ENCODE measurements at regions not wholly inside any gene's neighbourhood (a gene's known extent, or its start where the extent isn't known, plus 50 kb on each side); places are given as distances from the start of the nearest gene placed in this dataset.
"Not testable (repeated sequence)": the region's sequence is repeated elsewhere in the genome, so short reads cannot be mapped to it uniquely, and the experiment has no call there.

DNA sequence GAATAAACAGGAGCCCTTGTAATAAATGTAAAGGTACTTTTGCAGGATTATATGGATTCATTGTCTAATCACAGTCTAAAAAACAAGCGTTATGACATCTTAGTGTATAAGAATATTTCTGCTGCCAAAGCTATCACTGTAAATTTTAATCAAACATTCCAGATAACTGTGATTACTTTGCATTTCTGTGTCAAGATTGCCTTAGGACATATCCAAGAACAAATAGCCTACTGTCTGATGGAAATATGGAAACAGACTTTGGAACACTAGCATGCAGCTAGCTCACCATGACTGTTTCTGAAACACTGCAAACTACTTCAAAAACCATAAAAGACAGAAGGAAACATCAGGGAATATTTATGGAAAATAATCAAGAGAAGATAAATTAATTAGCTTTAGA lies 248.7 kb upstream of the ASCC3 start:
- Histone ChIP-seq H3K27ac (no peak overlapping the region), H3K27me3 (no peaks in the 10 kb centered on the region), H3K4me1 (no peaks in the 10 kb centered on the region), H3K4me3 (no peak overlapping the region), H3K36me3 (no peaks in the 10 kb centered on the region), H3K9me3 (no peaks in the 10 kb centered on the region)
- TF ChIP-seq, protein P1, sequence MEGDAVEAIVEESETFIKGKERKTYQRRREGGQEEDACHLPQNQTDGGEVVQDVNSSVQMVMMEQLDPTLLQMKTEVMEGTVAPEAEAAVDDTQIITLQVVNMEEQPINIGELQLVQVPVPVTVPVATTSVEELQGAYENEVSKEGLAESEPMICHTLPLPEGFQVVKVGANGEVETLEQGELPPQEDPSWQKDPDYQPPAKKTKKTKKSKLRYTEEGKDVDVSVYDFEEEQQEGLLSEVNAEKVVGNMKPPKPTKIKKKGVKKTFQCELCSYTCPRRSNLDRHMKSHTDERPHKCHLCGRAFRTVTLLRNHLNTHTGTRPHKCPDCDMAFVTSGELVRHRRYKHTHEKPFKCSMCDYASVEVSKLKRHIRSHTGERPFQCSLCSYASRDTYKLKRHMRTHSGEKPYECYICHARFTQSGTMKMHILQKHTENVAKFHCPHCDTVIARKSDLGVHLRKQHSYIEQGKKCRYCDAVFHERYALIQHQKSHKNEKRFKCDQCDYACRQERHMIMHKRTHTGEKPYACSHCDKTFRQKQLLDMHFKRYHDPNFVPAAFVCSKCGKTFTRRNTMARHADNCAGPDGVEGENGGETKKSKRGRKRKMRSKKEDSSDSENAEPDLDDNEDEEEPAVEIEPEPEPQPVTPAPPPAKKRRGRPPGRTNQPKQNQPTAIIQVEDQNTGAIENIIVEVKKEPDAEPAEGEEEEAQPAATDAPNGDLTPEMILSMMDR (IDR thresholded peaks at IDR 0.05 in 4 of 5, conservative IDR thresholded peaks at IDR 0.05 in 1 of 5), result no peak
- TF ChIP-seq POLR2A (IDR thresholded peaks at IDR 0.05), result no peak
- DNase-seq (no peak), ATAC-seq (no peak)
- intact Hi-C loops (cut with DNase I; ENCODE audit: low total_unique reads) (no loop called here), in situ Hi-C loops (cut with MboI; ENCODE audit: low sequenced_read_pairs in 4 of 4) (no loop called here)

DNA sequence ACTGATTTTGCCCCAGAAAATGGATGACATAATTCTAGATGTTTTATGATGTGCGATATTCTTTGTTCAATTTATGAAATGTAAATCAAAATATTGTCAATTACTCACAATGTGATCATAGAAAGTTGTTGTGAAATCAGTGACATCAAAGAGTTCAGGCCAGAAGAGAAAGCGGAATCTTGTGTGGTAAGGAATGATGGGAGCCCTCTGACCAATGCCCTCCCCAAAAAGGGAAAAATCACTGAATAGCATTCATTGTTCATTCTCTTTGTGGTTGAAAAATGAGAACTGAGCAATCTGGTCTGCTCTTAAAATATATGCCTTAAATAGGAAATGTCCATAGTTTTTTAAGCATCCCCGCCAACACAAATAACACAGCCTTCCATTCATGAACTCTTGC lies 247.1 kb upstream of the GRIK2 start:
- no peak overlapping the region for H3K27ac ChIP-seq
- no peaks in the 10 kb centered on the region for H3K9me3 ChIP-seq
- intact Hi-C loops (cut with DNase I; ENCODE audit: low total_unique reads), result no loop called here
- no peak for TF ChIP-seq POLR2A (IDR thresholded peaks at IDR 0.05)
- TF ChIP-seq, protein P1 (IDR thresholded peaks at IDR 0.05 in 4 of 5, conservative IDR thresholded peaks at IDR 0.05 in 1 of 5), result no peak
- in situ Hi-C loops (cut with MboI; ENCODE audit: low sequenced_read_pairs in 4 of 4), result no loop called here
- no peaks in the 10 kb centered on the region for H3K27me3 ChIP-seq
- DNase-seq, result no peak
- H3K4me1 ChIP-seq, result no peaks in the 10 kb centered on the region
- no peak overlapping the region for H3K4me3 ChIP-seq
- H3K36me3 ChIP-seq, result no peaks in the 10 kb centered on the region
- ATAC-seq, result no peak

DNA sequence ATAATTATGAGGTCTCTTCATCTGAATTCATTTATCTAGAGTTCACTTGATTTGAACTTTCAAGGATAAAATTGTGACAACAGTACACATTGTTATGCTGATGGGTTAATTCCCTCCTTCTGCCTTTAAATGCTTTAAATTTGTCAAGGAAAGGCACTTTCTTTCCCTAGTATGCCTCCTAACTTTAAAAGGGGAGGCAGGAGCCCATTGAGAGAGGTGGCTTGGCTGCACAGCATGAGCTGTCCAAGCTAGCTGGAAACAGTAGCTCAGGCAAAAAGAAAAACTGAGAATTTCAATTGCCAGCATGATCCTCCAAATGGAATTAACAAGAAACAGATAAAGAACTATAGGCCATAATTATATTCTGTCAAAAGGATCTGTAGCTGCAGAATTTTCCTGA lies 243.3 kb upstream of the GRIK2 start:
- no peaks in the 10 kb centered on the region for H3K9me3 ChIP-seq
- no peak for DNase-seq
- no peaks in the 10 kb centered on the region for H3K36me3 ChIP-seq
- TF ChIP-seq, protein P1 (IDR thresholded peaks at IDR 0.05 in 4 of 5, conservative IDR thresholded peaks at IDR 0.05 in 1 of 5), result no peak
- TF ChIP-seq POLR2A (IDR thresholded peaks at IDR 0.05), result no peak
- no peak overlapping the region for H3K27ac ChIP-seq
- in situ Hi-C loops (cut with MboI; ENCODE audit: low sequenced_read_pairs in 4 of 4), result no loop called here
- H3K27me3 ChIP-seq, result no peaks in the 10 kb centered on the region
- no peaks in the 10 kb centered on the region for H3K4me1 ChIP-seq
- no peak for ATAC-seq
- no peak overlapping the region for H3K4me3 ChIP-seq
- intact Hi-C loops (cut with DNase I; ENCODE audit: low total_unique reads), result no loop called here

DNA sequence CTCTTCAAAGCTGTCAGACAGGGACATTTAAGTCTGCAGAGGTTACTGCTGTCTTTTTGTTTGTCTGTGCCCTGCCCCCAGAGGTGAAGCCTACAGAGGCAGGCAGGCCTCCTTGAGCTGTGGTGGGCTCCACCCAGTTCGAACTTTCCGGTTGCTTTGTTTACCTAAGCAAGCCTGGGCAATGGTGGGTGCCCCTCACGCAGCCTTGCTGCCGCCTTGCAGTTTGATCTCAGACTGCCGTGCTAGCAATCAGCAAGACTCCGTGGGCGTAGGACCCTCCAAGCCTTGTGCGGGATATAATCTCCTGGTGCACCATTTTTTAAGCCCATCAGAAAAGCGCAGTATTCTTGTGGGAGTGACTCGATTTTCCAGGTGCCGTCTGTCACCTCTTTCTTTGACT lies 235.9 kb upstream of the GRIK2 start:
- H3K36me3 ChIP-seq; H3K27me3 ChIP-seq; H3K27ac ChIP-seq; ATAC-seq; H3K9me3 ChIP-seq; H3K4me3 ChIP-seq; intact Hi-C loops (cut with DNase I; ENCODE audit: low total_unique reads); H3K4me1 ChIP-seq; DNase-seq; in situ Hi-C loops (cut with MboI; ENCODE audit: low sequenced_read_pairs in 4 of 4): not testable (repeated sequence)

DNA sequence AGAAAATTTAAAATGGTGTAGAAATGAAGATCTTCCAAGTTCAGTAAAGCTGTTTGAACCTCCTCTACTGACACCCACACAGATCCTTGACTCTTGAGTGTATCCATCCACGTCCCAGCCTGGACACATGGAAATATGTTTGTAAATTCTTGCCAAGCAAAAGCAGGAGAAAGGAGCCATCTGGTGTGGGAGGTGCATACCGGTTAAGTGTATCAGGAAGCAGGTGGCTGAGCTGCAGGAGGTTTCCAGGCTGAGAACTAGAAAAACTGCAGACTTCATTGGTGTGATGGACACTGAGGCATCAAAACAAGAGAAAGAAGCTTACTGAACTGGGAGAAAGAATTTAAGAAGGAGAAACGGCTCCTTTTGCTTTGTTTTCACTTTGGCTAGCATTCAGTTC lies 229.9 kb upstream of the GRIK2 start:
- intact Hi-C loops (cut with DNase I; ENCODE audit: low total_unique reads), result no loop called here
- H3K4me1 ChIP-seq, result no peaks in the 10 kb centered on the region
- H3K4me3 ChIP-seq, result no peak overlapping the region
- DNase-seq (no peak), ATAC-seq (no peak)
- H3K27me3 ChIP-seq, result no peaks in the 10 kb centered on the region
- TF ChIP-seq POLR2A (IDR thresholded peaks at IDR 0.05), result no peak
- TF ChIP-seq, protein P1 (IDR thresholded peaks at IDR 0.05 in 4 of 5, conservative IDR thresholded peaks at IDR 0.05 in 1 of 5), result no peak
- H3K36me3 ChIP-seq, result no peaks in the 10 kb centered on the region
- no peaks in the 10 kb centered on the region for H3K9me3 ChIP-seq
- H3K27ac ChIP-seq, result no peak overlapping the region
- in situ Hi-C loops (cut with MboI; ENCODE audit: low sequenced_read_pairs in 4 of 4), result no loop called here

All from gastrocnemius medialis (tissue), 4 donors.